Type B pancreatic cell (in vitro differentiated cells): ENCODE measurements at regions not wholly inside any gene's neighbourhood (a gene's known extent, or its start where the extent isn't known, plus 50 kb on each side); places are given as distances from the start of the nearest gene placed in this dataset.

Experiments
- DNase-seq: peaks from one replicate; pipeline ENCODE4 v3.0.0; 2021; ENCODE audit warnings: mixed read lengths; ENCODE audit not compliant: unreplicated experiment; ENCODE audit errors: extremely low spot score
- H3K27ac Mint-ChIP-seq: 2 replicates; pipeline ENCODE4 v1.8.0; 2021; ENCODE audit warnings: mild to moderate bottlenecking, mixed read lengths
- H3K27me3 Mint-ChIP-seq: 2 replicates; pipeline ENCODE4 v1.8.0; 2021; ENCODE audit warnings: mixed read lengths
- H3K36me3 Mint-ChIP-seq: 2 replicates; pipeline ENCODE4 v1.8.0; 2021; ENCODE audit warnings: mixed read lengths
- H3K4me1 Mint-ChIP-seq: one replicate; pipeline ENCODE4 v1.8.0; 2021; ENCODE audit warnings: mixed read lengths; ENCODE audit not compliant: unreplicated experiment
- H3K4me3 Mint-ChIP-seq: 2 replicates; pipeline ENCODE4 v1.8.0; 2021; ENCODE audit warnings: mild to moderate bottlenecking, mixed read lengths
- H3K9me3 Mint-ChIP-seq: 2 replicates; pipeline ENCODE4 v1.8.0; 2021; ENCODE audit warnings: mixed read lengths
- TF ChIP-seq, protein P1 (sequence below): fragments of 200-600 bp; sonication (generic); conservative IDR thresholded peaks from 2 replicates; pipeline ENCODE4 v1.5.0; 2021; ENCODE audit warnings: antibody characterized with exemption, mild to moderate bottlenecking

DNA sequence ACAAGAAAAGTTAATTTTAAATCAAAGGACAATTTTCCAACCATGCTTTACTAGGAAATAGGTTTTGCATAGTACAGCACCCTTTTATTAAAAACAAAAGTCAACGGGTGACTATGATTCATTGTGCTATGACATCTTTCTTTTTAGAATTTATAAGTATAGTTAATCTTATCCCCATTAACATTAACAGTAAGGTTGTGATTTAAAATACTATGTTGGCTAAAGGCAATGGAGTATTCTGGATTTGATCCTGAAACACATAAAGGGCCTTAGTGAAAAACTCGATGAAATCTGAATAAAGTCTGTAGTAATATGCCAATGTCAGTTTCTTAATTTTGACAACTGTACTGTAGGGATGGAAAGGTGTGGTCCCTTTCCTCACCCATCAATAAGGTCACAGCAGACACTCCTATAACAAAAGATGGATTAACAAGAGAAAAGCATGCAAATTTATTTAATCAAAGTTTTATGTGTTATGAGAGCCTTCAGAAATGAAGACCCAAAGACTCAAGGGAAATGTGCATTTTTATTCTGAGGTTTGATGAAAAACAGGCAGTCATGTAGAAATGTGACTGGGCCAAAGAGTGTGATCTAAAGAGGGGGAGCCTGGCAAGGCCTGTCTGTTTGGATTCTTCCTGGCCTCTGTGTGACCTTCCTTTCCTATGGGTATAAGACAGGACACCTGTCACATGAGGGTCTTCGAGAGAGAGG is 731.4 kb downstream of the TSN start:
- Mint-ChIP-seq H3K9me3 (peaks cover 7% of the 10 kb centered on the region), H3K36me3 (peaks cover 5% of the 10 kb centered on the region), H3K27ac (no peak overlapping the region), H3K27me3 (peaks cover 27% of the 10 kb centered on the region), H3K4me3 (no peak overlapping the region), H3K4me1 (peaks cover 22% of the 10 kb centered on the region)
- DNase-seq = no peak
- TF ChIP-seq, protein P1, sequence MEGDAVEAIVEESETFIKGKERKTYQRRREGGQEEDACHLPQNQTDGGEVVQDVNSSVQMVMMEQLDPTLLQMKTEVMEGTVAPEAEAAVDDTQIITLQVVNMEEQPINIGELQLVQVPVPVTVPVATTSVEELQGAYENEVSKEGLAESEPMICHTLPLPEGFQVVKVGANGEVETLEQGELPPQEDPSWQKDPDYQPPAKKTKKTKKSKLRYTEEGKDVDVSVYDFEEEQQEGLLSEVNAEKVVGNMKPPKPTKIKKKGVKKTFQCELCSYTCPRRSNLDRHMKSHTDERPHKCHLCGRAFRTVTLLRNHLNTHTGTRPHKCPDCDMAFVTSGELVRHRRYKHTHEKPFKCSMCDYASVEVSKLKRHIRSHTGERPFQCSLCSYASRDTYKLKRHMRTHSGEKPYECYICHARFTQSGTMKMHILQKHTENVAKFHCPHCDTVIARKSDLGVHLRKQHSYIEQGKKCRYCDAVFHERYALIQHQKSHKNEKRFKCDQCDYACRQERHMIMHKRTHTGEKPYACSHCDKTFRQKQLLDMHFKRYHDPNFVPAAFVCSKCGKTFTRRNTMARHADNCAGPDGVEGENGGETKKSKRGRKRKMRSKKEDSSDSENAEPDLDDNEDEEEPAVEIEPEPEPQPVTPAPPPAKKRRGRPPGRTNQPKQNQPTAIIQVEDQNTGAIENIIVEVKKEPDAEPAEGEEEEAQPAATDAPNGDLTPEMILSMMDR = no peak

DNA sequence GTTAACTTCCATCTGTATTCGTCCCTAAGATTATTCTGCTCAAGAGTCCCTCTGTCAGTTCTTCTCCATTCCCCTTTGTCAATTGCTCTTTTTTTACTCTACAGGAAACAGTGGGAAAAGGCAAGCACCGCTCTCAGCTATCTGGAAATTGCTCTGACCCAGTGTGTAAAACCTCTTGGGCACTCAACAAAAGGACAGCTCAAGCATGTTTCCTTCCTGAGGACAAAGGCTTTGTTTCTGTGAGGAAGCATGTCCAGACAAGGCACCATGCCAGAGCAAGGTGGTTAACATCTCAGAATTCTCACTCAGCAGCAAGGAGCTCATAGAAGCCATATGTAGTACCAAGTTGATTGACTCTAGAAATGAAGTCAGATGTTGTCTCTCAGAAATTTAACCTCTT is 735.6 kb downstream of the TSN start:
- Mint-ChIP-seq H3K27ac (no peak overlapping the region), H3K4me3 (no peak overlapping the region), H3K4me1 (peaks cover 14% of the 10 kb centered on the region), H3K9me3 (peaks cover 19% of the 10 kb centered on the region), H3K27me3 (peaks cover 40% of the 10 kb centered on the region), H3K36me3 (peaks cover 5% of the 10 kb centered on the region)
- no peak for DNase-seq
- TF ChIP-seq, protein P1 = no peak

DNA sequence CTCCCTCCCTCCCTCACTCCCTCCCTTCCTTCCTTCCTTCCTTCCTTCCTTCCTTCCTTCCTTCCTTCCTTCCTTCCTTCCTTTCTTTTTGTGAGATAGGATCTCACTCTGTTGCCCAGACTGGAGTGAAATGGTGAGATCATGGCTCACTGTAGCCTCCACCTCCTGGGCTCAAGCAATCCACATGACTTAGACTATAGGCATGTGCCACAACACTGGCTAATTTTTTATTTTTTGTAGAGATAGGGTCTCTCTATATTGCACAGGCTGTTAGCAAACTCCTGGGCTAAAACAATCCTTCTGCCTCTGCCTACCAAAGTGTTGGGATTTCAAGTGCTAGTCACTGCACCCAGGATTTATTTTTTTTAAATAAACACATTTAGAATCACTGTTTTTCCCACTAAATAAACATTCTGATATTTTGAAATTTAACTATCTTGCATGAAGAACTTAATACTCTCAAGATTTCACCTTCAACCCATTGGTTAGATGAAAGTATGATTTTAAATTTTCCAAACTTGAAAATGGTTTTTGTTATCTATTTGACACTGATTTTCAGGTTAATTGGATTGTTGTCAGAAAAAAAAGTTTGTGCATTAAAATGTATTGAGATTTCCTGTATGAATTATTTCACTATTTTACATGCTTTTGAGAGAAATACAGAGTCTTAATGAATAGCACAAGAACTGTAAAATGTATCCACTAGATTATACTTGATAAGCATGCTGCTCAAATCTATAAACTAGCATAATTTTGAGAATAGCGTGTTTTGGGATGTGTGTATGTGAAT is 745.1 kb downstream of the TSN start:
- DNase-seq = no peak
- Mint-ChIP-seq H3K27ac (no peak overlapping the region), H3K4me1 (no peaks in the 10 kb centered on the region), H3K9me3 (no peaks in the 10 kb centered on the region), H3K27me3 (peaks cover 8% of the 10 kb centered on the region), H3K36me3 (no peaks in the 10 kb centered on the region), H3K4me3 (no peak overlapping the region)
- TF ChIP-seq, protein P1 = no peak

DNA sequence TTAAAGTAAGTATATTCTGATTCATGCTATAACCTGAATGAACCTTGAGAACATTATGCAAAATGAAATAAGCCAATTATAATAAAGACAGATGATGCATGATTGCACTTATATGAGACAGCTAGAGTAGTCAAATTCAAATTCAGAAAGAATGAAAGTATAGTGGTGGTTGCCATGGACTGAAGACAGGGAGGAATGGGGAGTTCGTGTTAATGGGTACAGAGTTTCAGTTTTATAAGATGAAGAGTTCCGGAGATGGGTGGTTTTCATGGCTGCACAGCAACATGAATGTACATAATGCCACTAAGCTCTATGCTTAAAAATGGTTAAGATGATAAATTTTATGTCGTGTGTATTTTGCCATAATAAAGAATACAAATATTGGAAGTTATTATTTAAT is 751.2 kb downstream of the TSN start:
- TF ChIP-seq, protein P1 = no peak
- Mint-ChIP-seq H3K36me3 (peaks cover 5% of the 10 kb centered on the region), H3K4me3 (no peak overlapping the region), H3K27me3 (peaks cover 15% of the 10 kb centered on the region), H3K27ac (no peak overlapping the region), H3K9me3 (peaks cover 5% of the 10 kb centered on the region), H3K4me1 (no peaks in the 10 kb centered on the region)
- no peak for DNase-seq

DNA sequence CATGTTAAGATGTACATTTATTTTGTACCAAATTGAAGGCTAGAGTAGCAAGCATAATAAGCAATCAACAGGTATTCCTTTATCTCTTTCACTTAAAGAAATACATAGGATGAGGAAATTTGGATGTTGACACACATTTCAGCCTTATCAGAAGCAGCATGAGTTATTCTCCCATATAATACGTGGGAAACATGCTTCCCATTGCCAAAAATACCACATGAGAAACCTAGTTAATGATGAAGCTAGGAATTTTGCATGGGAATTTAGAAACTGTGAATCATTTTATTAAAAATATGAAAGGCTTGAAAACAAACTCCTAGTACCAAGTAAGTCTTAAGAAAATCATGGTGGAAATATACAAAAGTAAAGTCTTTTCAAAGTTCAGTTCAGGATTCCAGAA is 751.8 kb downstream of the TSN start:
- Mint-ChIP-seq H3K27me3 (peaks cover 15% of the 10 kb centered on the region), H3K27ac (no peak overlapping the region), H3K4me1 (no peaks in the 10 kb centered on the region), H3K9me3 (peaks cover 5% of the 10 kb centered on the region), H3K36me3 (peaks cover 5% of the 10 kb centered on the region), H3K4me3 (no peak overlapping the region)
- TF ChIP-seq, protein P1 = no peak
- no peak for DNase-seq
